H1 (cell line): ENCODE measurements at regions not wholly inside any gene's neighbourhood (a gene's known extent, or its start where the extent isn't known, plus 50 kb on each side); places are given as distances from the start of the nearest gene placed in this dataset.

ENCODE experiments used
- BRCA1 ChIP-seq: IDR thresholded peaks from 2 replicates; pipeline ENCODE4 v1.6.1; 2012; ENCODE audit warnings: low read depth, low read length, improper control_type of control experiment
- CHD1 ChIP-seq: IDR thresholded peaks from 2 replicates; pipeline ENCODE4 v1.6.1; 2012; ENCODE audit warnings: low read depth, low read length, improper control_type of control experiment
- SP4 ChIP-seq: IDR thresholded peaks from 2 replicates; pipeline ENCODE4 v1.6.1; 2012; ENCODE audit warnings: low read length, inconsistent platforms
- TCF12 ChIP-seq: IDR thresholded peaks from 2 replicates; pipeline ENCODE4 v1.6.1; 2011; ENCODE audit warnings: low read depth, mild to moderate bottlenecking, low read length
- TF ChIP-seq, protein P1 (sequence below): IDR thresholded peaks from 2 replicates; pipeline ENCODE4 v1.6.1; 2011; ENCODE audit warnings: low read length, improper control_type of control experiment
- TF ChIP-seq, protein P2 (sequence below): IDR thresholded peaks from 2 replicates; pipeline ENCODE4 v1.6.1; 2011; ENCODE audit warnings: low read depth, mild to moderate bottlenecking, low read length; ENCODE audit not compliant: insufficient read depth

DNA sequence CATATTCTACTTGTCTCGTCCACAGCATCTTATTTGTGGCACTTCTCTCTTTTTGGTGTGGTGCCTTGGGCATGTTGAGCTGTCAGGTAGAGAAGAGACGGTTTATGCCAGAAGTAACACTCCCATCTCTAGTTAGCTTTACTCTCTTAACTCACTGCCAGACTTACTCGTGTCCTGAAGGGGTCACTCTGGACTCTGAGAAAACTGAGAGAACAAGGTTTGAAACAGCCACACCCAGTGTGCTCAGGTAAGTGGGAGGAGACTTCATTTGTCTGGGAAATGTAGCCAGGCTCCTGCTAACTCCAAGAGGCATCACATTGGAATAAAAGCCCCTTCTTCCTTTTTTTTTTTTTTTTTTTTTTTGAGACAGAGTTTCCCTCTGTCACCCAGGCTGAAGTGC, 360.8 kb downstream of the QKI start (continued):
- no peak for TF ChIP-seq SP4
- no peak for TF ChIP-seq TCF12
- TF ChIP-seq CHD1: no peak
- TF ChIP-seq, protein P1, sequence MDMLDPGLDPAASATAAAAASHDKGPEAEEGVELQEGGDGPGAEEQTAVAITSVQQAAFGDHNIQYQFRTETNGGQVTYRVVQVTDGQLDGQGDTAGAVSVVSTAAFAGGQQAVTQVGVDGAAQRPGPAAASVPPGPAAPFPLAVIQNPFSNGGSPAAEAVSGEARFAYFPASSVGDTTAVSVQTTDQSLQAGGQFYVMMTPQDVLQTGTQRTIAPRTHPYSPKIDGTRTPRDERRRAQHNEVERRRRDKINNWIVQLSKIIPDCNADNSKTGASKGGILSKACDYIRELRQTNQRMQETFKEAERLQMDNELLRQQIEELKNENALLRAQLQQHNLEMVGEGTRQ: no peak
- TF ChIP-seq, protein P2, sequence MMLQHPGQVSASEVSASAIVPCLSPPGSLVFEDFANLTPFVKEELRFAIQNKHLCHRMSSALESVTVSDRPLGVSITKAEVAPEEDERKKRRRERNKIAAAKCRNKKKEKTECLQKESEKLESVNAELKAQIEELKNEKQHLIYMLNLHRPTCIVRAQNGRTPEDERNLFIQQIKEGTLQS: no peak
- no peak for TF ChIP-seq BRCA1
- TF ChIP-seq, all 59 proteins: peak for 0
